K562 (cell line): ENCODE measurements at regions not wholly inside any gene's neighbourhood (a gene's known extent, or its start where the extent isn't known, plus 50 kb on each side); places are given as distances from the start of the nearest gene placed in this dataset.

Experiments used
- BRF2 ChIP-seq: IDR thresholded peaks from 3 replicates; pipeline ENCODE4 v1.6.1; 2011; ENCODE audit warnings: borderline replicate concordance, mild to moderate bottlenecking; ENCODE audit not compliant: insufficient read length, insufficient read depth
- CSDE1 ChIP-seq, 2 experiments: fragments of 450-650 bp; IDR thresholded peaks; 2 replicates each; pipeline ENCODE4 v1.6.1; 2016; ENCODE audit warnings: mild to moderate bottlenecking in 1 of 2
- CTCF ChIP-seq, 3 experiments: IDR thresholded peaks in 2 of 3; conservative IDR thresholded peaks in 1 of 3; 2 replicates each; pipeline ENCODE4 v1.5.1; 2011 to 2012; ENCODE audit warnings: low read length in 3 of 3, mild to moderate bottlenecking in 3 of 3, control low read depth in 2 of 3, improper control_type of control experiment in 1 of 3, inconsistent platforms in 1 of 3, low read depth in 1 of 3, mixed read lengths in 1 of 3, moderate library complexity in 1 of 3; ENCODE audit not compliant: insufficient read depth in 2 of 3
- JUND ChIP-seq, 2 experiments: IDR thresholded peaks; 2 replicates in 1 of 2; 3 replicates in 1 of 2; pipeline ENCODE4 v1.6.1; 2011; ENCODE audit warnings: borderline replicate concordance in 2 of 2, low read depth in 2 of 2, low read length in 2 of 2, improper control_type of control experiment in 1 of 2, missing biosample characterization in 1 of 2, missing genetic modification characterization in 1 of 2, missing genetic modification reagents in 1 of 2
- KHSRP ChIP-seq: fragments of 450-650 bp; IDR thresholded peaks from 2 replicates; pipeline ENCODE4 v1.6.1; 2017
- MTA2 ChIP-seq: fragments of 450-650 bp; IDR thresholded peaks from 2 replicates; pipeline ENCODE4 v1.6.1; 2016; ENCODE audit warnings: low read depth
- RAD21 ChIP-seq, 2 experiments: fragments of 250-450 bp in 1 of 2; fragments of 450-650 bp in 1 of 2; sonication (Bioruptor Pico) in 1 of 2; formaldehyde crosslinking in 1 of 2; IDR thresholded peaks in 1 of 2; conservative IDR thresholded peaks in 1 of 2; 2 replicates each; pipeline versions ENCODE4 v1.4.0 to v1.8.0; 2020 to 2022; ENCODE audit warnings: mild to moderate bottlenecking in 2 of 2, moderate library complexity in 1 of 2
- TGIF2 ChIP-seq: sonication (generic); formaldehyde crosslinking; IDR thresholded peaks from 2 replicates; pipeline ENCODE4 v1.8.1; 2022; ENCODE audit warnings: mild to moderate bottlenecking, missing genetic modification reagents, moderate library complexity
- ZNF512 ChIP-seq: IDR thresholded peaks from 2 replicates; pipeline ENCODE4 v1.6.1; 2016; ENCODE audit warnings: missing genetic modification characterization, missing compliant biosample characterization

- TF ChIP-seq CTCF (IDR thresholded peaks at IDR 0.05 in 2 of 3, conservative IDR thresholded peaks at IDR 0.05 in 1 of 3; ENCODE audit: insufficient read depth in 2 of 3, low read depth in 1 of 3, low read length in 3 of 3) = no peak
- no peak for TF ChIP-seq CSDE1 (IDR thresholded peaks at IDR 0.05)
- TF ChIP-seq MTA2 = no peak
- no peak for TF ChIP-seq TGIF2
- no peak for TF ChIP-seq BRF2
- TF ChIP-seq KHSRP = no peak
- no peak for TF ChIP-seq ZNF512
- no peak for TF ChIP-seq RAD21 (CRISPR knock-in tag; conservative IDR thresholded peaks at IDR 0.05 in 1 of 2, IDR thresholded peaks at IDR 0.05 in 1 of 2)
- no peak for TF ChIP-seq JUND (IDR thresholded peaks at IDR 0.05; ENCODE audit: borderline replicate concordance, low read depth, low read length)
- no peak for TF ChIP-seq JUND (tag; IDR thresholded peaks at IDR 0.05; ENCODE audit: borderline replicate concordance, low read depth, low read length)
Measured at GRCh38 chr5:166493040-166493439, 1798.4 kb upstream of the WWC1 start.
